Stomach (tissue), 8 donors: ENCODE measurements at regions not wholly inside any gene's neighbourhood (a gene's known extent, or its start where the extent isn't known, plus 50 kb on each side); places are given as distances from the start of the nearest gene placed in this dataset.

Experiments
- DNase-seq, 2 donors: peaks; one replicate each; pipeline versions ENCODE4 v3.0.0 to v3.0.0-alpha.2; 2013 to 2019
- H3K27ac ChIP-seq, 5 donors: fragments of 200-600 bp in 4 of 5; sonication (generic) in 4 of 5; one replicate each; pipeline ENCODE4 v1.5.1; 2013 to 2019; ENCODE audit warnings: mild to moderate bottlenecking in 1 of 5, moderate library complexity in 1 of 5
- H3K27me3 ChIP-seq, 3 donors: fragments of 200-600 bp; sonication (generic); one replicate each; pipeline ENCODE4 v1.5.1; 2017 to 2019; ENCODE audit warnings: mixed run types in 1 of 3
- H3K36me3 ChIP-seq, 4 donors: fragments of 200-600 bp; sonication (generic); 1 replicate in 3 of 4; 2 replicates in 1 of 4; pipeline ENCODE4 v1.5.1; 2016 to 2019
- H3K4me1 ChIP-seq, 4 donors: fragments of 200-600 bp; sonication (generic); one replicate each; pipeline ENCODE4 v1.5.1; 2016 to 2019
- H3K4me3 ChIP-seq, 4 donors: fragments of 200-600 bp; sonication (generic) in 3 of 4; one replicate each; pipeline ENCODE4 v1.5.1; 2016 to 2019; ENCODE audit warnings: mild to moderate bottlenecking in 1 of 4
- H3K9me3 ChIP-seq, 4 donors: fragments of 200-600 bp; sonication (generic); one replicate each; pipeline ENCODE4 v1.5.1; 2016 to 2019
- EP300 ChIP-seq: sonication (generic); formaldehyde crosslinking; IDR thresholded peaks from one replicate; pipeline ENCODE4 v1.6.1; 2017; ENCODE audit warnings: antibody characterized with exemption
- POLR2A ChIP-seq, 4 donors: fragments of 450-650 bp; IDR thresholded peaks; one replicate each; pipeline ENCODE4 v1.6.1; 2016; ENCODE audit warnings: antibody characterized with exemption in 4 of 4, control low read depth in 2 of 4, mild to moderate bottlenecking in 1 of 4, moderate library complexity in 1 of 4
- POLR2AphosphoS5 ChIP-seq, 3 donors: sonication (generic); formaldehyde crosslinking; IDR thresholded peaks; one replicate each; pipeline ENCODE4 v1.6.1; 2016; ENCODE audit warnings: antibody characterized with exemption in 3 of 3
- WGBS, 5 donors: extraction: QIAGEN DNeasy Blood & Tissue Kit in 3 of 5; methylation state at CpG; one replicate each; pipeline versions ENCODE4 v1.1.5 to v1.1.7; 2013 to 2018; 5-methylcytosine and 5-hydroxymethylcytosine counted together
- intact Hi-C: fragments of 100-400 bp; cut with DNase I; formaldehyde crosslinking; loops from one replicate; pipeline ENCODE4 v1.15.1; 2023; ENCODE audit warnings: low total_unique reads
- TF ChIP-seq, protein P1 (sequence below), 7 experiments: fragments of 450-650 bp in 4 of 7; fragments of 200-600 bp in 3 of 7; sonication (generic) in 3 of 7; IDR thresholded peaks; one replicate each; pipeline ENCODE4 v1.5.1; 2016 to 2019; ENCODE audit warnings: antibody characterized with exemption in 7 of 7, control low read depth in 2 of 7, mild to moderate bottlenecking in 1 of 7
- donor health status: healthy with polysubstance abuse.
- donor health status: Bipolar disorder and iron deficiency.
- donor health status: healthy.

DNA sequence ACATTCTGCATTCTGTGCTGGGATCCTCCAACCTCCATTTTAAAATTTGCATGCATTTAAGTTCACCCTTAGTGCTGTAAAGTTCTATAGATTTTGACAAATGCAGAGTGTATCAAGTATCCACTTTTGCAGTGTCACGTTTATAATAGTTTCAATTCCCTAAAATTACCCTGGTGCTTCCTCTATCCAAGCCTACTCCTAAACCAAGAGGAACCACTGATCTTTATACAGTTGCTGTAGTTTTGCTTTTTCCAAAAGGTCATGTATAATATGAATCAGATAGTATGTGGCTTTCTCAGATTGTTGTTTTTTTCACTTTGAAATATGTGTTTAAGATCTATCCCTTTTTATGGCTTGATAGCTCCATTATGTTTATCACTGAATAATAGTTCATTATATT is 468.4 kb upstream of the CDH6 start:
- no peak for TF ChIP-seq EP300
- TF ChIP-seq POLR2A (IDR thresholded peaks at IDR 0.05): no peak
- TF ChIP-seq, protein P1, sequence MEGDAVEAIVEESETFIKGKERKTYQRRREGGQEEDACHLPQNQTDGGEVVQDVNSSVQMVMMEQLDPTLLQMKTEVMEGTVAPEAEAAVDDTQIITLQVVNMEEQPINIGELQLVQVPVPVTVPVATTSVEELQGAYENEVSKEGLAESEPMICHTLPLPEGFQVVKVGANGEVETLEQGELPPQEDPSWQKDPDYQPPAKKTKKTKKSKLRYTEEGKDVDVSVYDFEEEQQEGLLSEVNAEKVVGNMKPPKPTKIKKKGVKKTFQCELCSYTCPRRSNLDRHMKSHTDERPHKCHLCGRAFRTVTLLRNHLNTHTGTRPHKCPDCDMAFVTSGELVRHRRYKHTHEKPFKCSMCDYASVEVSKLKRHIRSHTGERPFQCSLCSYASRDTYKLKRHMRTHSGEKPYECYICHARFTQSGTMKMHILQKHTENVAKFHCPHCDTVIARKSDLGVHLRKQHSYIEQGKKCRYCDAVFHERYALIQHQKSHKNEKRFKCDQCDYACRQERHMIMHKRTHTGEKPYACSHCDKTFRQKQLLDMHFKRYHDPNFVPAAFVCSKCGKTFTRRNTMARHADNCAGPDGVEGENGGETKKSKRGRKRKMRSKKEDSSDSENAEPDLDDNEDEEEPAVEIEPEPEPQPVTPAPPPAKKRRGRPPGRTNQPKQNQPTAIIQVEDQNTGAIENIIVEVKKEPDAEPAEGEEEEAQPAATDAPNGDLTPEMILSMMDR (IDR thresholded peaks at IDR 0.05): no peak
- no peak for TF ChIP-seq POLR2AphosphoS5 (IDR thresholded peaks at IDR 0.05)
- H3K36me3 ChIP-seq: no peaks in the 10 kb centered on the region
- H3K4me3 ChIP-seq: no peak overlapping the region
- intact Hi-C loops: no loop called here
- no peak for DNase-seq
- no peaks in the 10 kb centered on the region for H3K27me3 ChIP-seq
- 57 to 78% (median 72%) methylated on average over 1 of the region's 1 CpG for WGBS, 5 donors
- H3K9me3 ChIP-seq: no peaks in the 10 kb centered on the region
- H3K27ac ChIP-seq: no peak overlapping the region
- H3K4me1 ChIP-seq: no peaks in the 10 kb centered on the region

DNA sequence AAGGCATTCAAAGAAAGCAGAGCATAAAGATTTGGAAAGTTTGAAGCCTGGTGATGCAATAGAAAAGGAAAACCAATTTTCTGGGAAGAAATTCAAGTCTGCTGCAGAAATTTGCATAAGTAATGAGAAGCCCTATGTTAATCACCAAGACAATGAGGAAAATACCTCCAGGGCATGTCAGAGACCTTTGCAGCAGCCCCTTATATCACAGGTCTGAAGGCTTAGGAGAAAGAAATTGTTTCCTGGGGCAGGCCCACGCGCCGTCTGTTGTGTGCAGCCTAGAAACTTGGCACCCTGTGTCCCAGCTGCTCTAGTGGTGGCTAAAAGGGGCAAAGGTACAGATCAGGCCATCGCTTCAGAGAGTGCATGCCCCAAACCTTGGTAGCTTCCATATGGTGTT is 495.3 kb upstream of the CDH6 start:
- WGBS, 5 donors: 88 to 95% (median 92%) methylated on average over 4 of the region's 4 CpGs
- no peak for DNase-seq
- TF ChIP-seq, protein P1 (IDR thresholded peaks at IDR 0.05): no peak
- TF ChIP-seq POLR2A (IDR thresholded peaks at IDR 0.05): no peak
- TF ChIP-seq EP300: no peak
- no peak for TF ChIP-seq POLR2AphosphoS5 (IDR thresholded peaks at IDR 0.05)
- no peak overlapping the region for H3K4me3 ChIP-seq
- peaks cover 0 to 23% (median 0%) of the 10 kb centered on the region in 4 donors for H3K9me3 ChIP-seq
- H3K4me1 ChIP-seq: no peaks in the 10 kb centered on the region
- H3K36me3 ChIP-seq: no peaks in the 10 kb centered on the region
- intact Hi-C loops: no loop called here
- H3K27ac ChIP-seq: no peak overlapping the region
- no peaks in the 10 kb centered on the region for H3K27me3 ChIP-seq

DNA sequence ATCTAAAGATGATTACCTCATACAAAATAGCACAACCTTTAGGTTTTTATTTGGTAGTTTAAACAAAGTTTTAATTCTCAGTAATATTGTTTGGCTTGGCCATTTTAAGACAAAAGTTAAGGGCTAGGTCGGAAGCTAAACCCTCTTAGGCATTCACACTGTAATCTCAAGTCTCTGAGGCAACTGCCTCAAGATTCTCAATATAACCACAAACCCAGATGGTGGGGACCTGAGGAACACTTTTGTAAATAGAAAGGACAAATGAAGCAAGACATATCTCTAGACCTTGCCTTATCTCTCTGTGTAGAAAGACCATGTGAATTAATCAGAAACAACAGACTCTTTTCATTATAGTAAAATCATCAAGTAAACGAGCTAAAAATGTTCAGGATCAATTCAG is 500.2 kb upstream of the CDH6 start:
- WGBS, 5 donors: 18 to 35% (median 31%) methylated on average over 2 of the region's 2 CpGs
- H3K36me3 ChIP-seq: no peaks in the 10 kb centered on the region
- TF ChIP-seq POLR2AphosphoS5 (IDR thresholded peaks at IDR 0.05) (no peak), EP300 (no peak), POLR2A (IDR thresholded peaks at IDR 0.05) (no peak)
- TF ChIP-seq, protein P1 (IDR thresholded peaks at IDR 0.05): no peak
- no peaks in the 10 kb centered on the region for H3K27me3 ChIP-seq
- no peaks in the 10 kb centered on the region for H3K4me1 ChIP-seq
- H3K4me3 ChIP-seq: no peak overlapping the region
- DNase-seq: no peak
- intact Hi-C loops: no loop called here
- H3K27ac ChIP-seq: no peak overlapping the region
- H3K9me3 ChIP-seq: peaks cover 0 to 3% (median 0%) of the 10 kb centered on the region in 4 donors

DNA sequence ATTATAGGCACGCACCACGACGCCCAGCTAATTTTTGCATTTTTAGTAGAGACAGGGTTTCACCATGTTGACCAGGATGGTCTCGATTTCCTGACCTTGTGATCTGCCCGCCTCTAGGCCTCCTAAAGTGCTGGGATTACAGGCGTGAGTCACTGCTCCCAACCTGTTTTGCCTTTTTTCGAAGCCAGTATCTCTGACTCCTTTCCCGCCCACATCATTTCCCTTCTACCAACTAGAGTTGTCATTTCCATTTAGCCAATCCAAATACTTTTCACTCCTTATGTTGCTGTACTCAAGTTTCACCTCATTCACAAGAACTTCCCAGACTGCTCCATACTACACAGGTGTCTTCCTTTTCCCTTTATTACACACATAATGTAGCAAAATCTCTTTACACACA is 502.6 kb upstream of the CDH6 start:
- 84 to 92% (median 87%) methylated on average over 8 of the region's 8 CpGs for WGBS, 5 donors
- H3K27ac ChIP-seq: no peak overlapping the region
- H3K36me3 ChIP-seq: no peaks in the 10 kb centered on the region
- intact Hi-C loops: no loop called here
- H3K9me3 ChIP-seq: no peaks in the 10 kb centered on the region
- H3K27me3 ChIP-seq: no peaks in the 10 kb centered on the region
- no peaks in the 10 kb centered on the region for H3K4me1 ChIP-seq
- H3K4me3 ChIP-seq: no peak overlapping the region
- TF ChIP-seq POLR2A (IDR thresholded peaks at IDR 0.05) (no peak), POLR2AphosphoS5 (IDR thresholded peaks at IDR 0.05) (no peak), EP300 (no peak)
- TF ChIP-seq, protein P1 (IDR thresholded peaks at IDR 0.05): no peak
- no peak for DNase-seq
